ENCODE measurements at regions not wholly inside any gene's neighbourhood (a gene's known extent, or its start where the extent isn't known, plus 50 kb on each side); places are given as distances from the start of the nearest gene placed in this dataset.
"Not testable (repeated sequence)": the region's sequence is repeated elsewhere in the genome, so short reads cannot be mapped to it uniquely, and the experiment has no call there.

- DNase-seq (ENCODE audit: extremely low spot score); CTCF ChIA-PET; POLR2A ChIA-PET: not testable (repeated sequence)
Observed at GRCh38 chr2:89195636-89196251, 504.3 kb downstream of the RPIA start.

- POLR2A ChIA-PET; CTCF ChIA-PET; DNase-seq (ENCODE audit: extremely low spot score): not testable (repeated sequence)
Observed at GRCh38 chr2:89196719-89197118, 505.2 kb downstream of the RPIA start.

- CTCF ChIA-PET, POLR2A ChIA-PET: not testable (repeated sequence)
Observed at GRCh38 chr2:89198026-89198425, 506.6 kb downstream of the RPIA start.

GRCh38 chr2:89199453-89200246 lies 508.2 kb downstream of the RPIA start:
- DNase-seq (ENCODE audit: extremely low spot score); CTCF ChIA-PET; POLR2A ChIA-PET: not testable (repeated sequence)

More at GRCh38 chr2:89198026-89198425, 506.6 kb downstream of the RPIA start:
- DNase-seq (ENCODE audit: extremely low spot score) = not testable (repeated sequence)

- not testable (repeated sequence) for DNase-seq (ENCODE audit: extremely low spot score)
Observed at GRCh38 chr2:89200247-89200527, 508.7 kb downstream of the RPIA start.

GRCh38 chr2:89202518-89202917 lies 511.0 kb downstream of the RPIA start:
- DNase-seq (ENCODE audit: extremely low spot score); POLR2A ChIA-PET; CTCF ChIA-PET: not testable (repeated sequence)

More at GRCh38 chr2:89200247-89200527, 508.7 kb downstream of the RPIA start:
- POLR2A ChIA-PET, CTCF ChIA-PET: not testable (repeated sequence)

- CTCF ChIA-PET, POLR2A ChIA-PET: not testable (repeated sequence)
- peak; percentile 45 for TF ChIP-seq CTCF (IDR thresholded peaks at IDR 0.05; ENCODE audit: control extremely low read depth, extremely low read depth, low read depth, missing control alignments)
- peak; percentile 2 for DNase-seq (ENCODE audit: extremely low spot score)
Observed at GRCh38 chr2:89205153-89205552, 513.7 kb downstream of the RPIA start.

GRCh38 chr2:89208144-89208932 lies 516.9 kb downstream of the RPIA start:
- POLR2A ChIA-PET, CTCF ChIA-PET: not testable (repeated sequence)

GRCh38 chr2:89213151-89213550 lies 521.7 kb downstream of the RPIA start:
- CTCF ChIA-PET; DNase-seq (ENCODE audit: extremely low spot score); POLR2A ChIA-PET: not testable (repeated sequence)
- TF ChIP-seq CTCF (IDR thresholded peaks at IDR 0.05; ENCODE audit: control extremely low read depth, extremely low read depth, low read depth, missing control alignments) = peak; percentile 46

More at GRCh38 chr2:89208144-89208932, 516.9 kb downstream of the RPIA start:
- not testable (repeated sequence) for DNase-seq (ENCODE audit: extremely low spot score)

GRCh38 chr2:89213811-89214210 lies 522.3 kb downstream of the RPIA start:
- POLR2A ChIA-PET; CTCF ChIA-PET; DNase-seq (ENCODE audit: extremely low spot score): not testable (repeated sequence)

GRCh38 chr2:89221474-89221873 lies 530.0 kb downstream of the RPIA start:
- DNase-seq (ENCODE audit: extremely low spot score); POLR2A ChIA-PET; CTCF ChIA-PET: not testable (repeated sequence)

- POLR2A ChIA-PET; CTCF ChIA-PET; DNase-seq (ENCODE audit: extremely low spot score): not testable (repeated sequence)
Observed at GRCh38 chr2:89222063-89222732, 530.7 kb downstream of the RPIA start.

- POLR2A ChIA-PET, CTCF ChIA-PET: not testable (repeated sequence)
- DNase-seq (ENCODE audit: extremely low spot score) = peak; percentile 0
Observed at GRCh38 chr2:89224803-89225202, 533.3 kb downstream of the RPIA start.

GRCh38 chr2:89229979-89230378 lies 538.5 kb downstream of the RPIA start:
- DNase-seq (ENCODE audit: extremely low spot score); POLR2A ChIA-PET; CTCF ChIA-PET: not testable (repeated sequence)

- DNase-seq (ENCODE audit: extremely low spot score); CTCF ChIA-PET; POLR2A ChIA-PET: not testable (repeated sequence)
Observed at GRCh38 chr2:89231241-89231640, 539.8 kb downstream of the RPIA start.

- POLR2A ChIA-PET, CTCF ChIA-PET: not testable (repeated sequence)
Observed at GRCh38 chr2:89233931-89234330, 542.5 kb downstream of the RPIA start.

More at GRCh38 chr2:89233931-89234330, 542.5 kb downstream of the RPIA start:
- not testable (repeated sequence) for DNase-seq (ENCODE audit: extremely low spot score)

All from GM10248 (cell line).